DMS79 treated with DMSO at 0.1 percent for 48 hours (cell line): ENCODE measurements at regions not wholly inside any gene's neighbourhood (a gene's known extent, or its start where the extent isn't known, plus 50 kb on each side); places are given as distances from the start of the nearest gene placed in this dataset.
A peak's percentile ranks its signal among the peaks of the same experiment; 100 is the strongest.

Experiments
- DNase-seq: peaks from one replicate; lab custom pipeline; 2025; lab: John Stamatoyannopoulos, UW

- DNase-seq: no peak
These were observed 249.9 kb upstream of the TLE3 start for GRCh38 chr15:70347321-70348225.

GRCh38 chr15:70345251-70346019, 247.7 kb upstream of the TLE3 start:
- DNase-seq: no peak

- peak; percentile 35 for DNase-seq
These were observed 246.9 kb upstream of the TLE3 start for GRCh38 chr15:70344666-70345065.

- peak; percentile 46 for DNase-seq
These were observed 246.4 kb upstream of the TLE3 start for GRCh38 chr15:70343961-70344621.

- no peak for DNase-seq
These were observed 245.1 kb upstream of the TLE3 start for GRCh38 chr15:70342554-70343548.

DNA sequence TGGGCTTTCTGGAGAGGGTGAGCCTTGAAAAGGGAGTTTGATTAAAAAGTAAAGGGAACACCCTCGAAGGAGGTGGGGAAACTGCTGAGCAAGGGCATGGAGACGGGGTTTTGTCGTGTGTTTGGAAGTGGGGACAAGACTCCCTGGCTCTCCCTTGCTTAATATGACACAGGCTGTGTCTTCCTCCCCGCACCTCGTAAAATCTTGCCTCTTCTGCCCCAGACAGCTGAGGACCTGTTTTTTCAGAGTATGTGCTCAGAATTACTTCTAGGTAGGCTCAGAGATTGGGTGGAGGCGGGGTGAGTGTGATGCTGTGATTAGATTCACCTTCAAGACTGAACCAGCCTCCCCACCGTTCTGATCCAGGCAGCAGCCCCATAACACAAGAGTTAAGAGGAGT, 244.4 kb upstream of the TLE3 start:
- no peak for DNase-seq

DNA sequence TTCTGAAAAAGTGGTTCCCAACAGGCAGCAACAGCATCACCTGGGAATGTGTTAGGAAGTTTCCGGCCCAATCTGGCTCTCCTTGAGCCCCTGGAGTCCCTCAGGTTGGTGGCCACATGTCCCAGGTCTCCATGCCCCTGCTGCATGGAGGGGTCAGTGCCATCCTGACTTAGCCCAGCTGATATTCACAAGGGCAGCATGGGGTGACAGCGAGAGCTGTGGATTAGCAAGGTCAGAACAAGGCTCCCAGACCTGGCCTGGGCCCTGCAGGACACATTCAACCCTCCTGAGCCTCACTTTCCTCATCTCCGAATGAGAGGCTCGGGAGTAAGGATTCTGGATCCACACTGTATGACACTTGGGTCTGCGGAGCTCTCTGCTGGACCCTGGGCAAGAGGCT, 243.8 kb upstream of the TLE3 start:
- no peak for DNase-seq

DNA sequence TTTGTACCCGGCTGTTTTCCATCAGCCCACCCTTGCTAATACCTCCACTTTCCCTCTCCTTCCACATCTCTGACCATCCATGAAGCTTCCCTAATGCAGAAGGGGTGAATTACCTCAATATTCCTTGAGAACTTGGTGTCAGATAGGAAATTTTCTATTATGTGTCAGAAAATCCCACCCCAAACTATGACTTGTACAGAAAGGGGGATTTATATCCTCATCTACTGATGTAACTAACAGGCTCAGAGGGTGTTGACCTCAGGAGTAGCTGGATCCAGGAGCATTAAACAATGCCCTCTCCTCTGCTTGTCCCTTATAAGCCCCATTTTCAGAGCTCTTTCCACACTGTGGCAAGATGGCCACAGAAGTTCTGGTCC, 242.8 kb upstream of the TLE3 start:
- no peak for DNase-seq

GRCh38 chr15:70339571-70340493, 242.1 kb upstream of the TLE3 start:
- DNase-seq: peak; percentile 92

DNA sequence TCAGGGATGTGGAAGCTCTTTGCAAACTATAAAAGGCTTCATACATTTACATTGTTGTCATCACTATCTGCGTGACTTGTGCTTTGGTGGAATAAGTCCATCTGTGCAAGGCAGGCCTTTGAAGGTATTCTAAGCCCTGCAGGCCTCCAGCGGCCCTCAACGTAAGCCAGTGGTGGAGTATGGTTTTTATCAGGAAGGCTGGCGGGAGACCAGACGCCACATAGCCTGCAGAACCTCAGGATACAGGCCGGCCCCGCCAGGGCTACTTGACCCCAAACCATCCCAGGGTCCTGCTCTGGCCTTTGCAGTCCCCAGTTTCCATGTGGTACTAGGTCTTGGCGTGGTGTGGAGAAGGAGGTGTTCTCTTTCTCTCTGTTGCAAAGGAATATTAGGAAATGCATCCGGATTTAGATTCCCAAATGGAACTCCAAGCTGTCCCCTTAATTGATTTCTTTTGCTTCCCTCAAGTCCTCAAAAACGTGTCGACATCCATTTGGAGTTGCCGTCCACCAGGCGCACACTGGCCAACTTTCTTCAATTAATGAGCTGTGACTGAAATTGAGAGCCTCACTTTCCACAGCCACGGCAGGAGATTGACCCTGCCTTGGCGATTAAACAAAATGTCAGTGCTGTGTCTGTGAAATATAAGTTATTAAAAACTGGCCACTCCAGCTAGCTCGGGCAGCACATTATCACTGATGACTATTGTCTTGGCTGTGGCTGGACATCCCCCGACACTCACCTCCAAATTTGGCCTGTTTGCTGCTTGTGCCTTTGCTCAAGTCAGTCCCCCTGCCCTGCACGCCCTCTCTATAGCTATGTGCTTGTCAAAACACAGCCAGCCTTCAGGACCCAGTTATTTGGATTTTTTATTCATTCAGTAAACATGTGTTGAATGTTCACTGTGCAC, 239.8 kb upstream of the TLE3 start:
- no peak for DNase-seq

DNA sequence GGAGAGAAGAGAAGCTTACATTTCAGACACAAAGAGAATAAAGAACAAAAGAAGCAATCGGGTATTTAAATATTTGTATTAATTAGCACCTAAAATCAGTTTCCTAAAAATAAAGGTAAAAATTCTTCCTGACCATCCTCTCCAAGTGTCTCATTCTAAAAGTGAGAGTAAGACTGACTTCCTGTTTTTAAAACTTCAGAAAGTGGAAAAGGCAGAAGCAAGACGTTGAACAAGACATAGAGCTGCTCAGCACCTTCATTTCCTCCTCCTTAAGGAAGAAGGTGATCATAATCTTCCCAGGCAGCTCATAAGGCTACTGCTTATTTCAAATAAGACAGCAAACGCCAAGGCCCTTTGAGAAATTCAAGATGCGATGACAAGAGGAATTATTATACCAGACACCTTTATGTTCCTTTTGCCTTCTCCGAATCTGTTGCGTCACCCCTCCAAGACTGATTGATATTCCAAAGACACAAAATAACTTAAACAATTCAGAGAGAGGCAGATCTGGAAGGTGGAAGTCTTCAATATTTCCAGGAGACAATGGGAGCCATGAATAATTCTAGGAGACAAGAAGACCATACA, 238.8 kb upstream of the TLE3 start:
- no peak for DNase-seq

GRCh38 chr15:70334286-70334685, 236.6 kb upstream of the TLE3 start:
- DNase-seq: no peak

DNA sequence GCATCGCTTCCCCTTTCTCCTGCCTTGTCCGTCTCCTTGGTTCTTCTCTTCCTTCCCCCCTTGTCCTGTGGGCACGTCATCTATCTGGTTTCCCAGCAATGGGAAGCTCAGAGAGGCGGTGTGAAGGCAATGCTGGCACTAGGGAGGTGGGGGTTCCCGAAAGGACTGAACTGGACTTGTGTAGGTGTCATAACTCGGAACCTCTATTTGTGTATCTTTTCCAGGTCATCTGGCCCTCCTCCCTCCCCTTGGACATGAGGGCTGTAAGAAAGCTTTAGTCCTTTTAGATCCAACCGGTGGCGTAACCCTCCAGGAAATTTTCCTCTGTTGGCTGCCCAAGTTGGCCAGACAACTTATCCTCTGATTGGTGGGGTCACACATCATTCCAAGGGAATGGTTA, 231.5 kb upstream of the TLE3 start:
- no peak for DNase-seq

DNA sequence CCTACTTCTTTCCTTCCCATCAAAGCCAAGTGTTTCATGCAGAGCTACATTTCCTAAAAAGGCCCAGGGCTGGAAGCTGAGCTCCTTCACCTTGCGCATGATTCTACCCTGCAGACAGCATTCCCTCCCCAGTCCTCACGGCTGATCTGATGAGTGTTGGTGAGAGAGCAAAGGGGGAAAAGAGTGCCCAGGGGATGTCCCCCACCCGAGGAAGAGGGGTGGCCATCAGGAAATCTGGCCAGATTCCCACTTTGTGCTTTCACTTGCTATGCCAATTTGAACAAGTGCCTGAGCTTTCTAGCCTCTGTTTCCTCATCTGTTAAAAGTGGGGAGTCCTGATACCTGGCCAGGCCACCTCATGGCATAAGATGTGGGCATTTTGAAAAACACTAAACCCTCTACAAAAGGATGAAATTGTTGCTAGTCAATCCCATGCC, 231.0 kb upstream of the TLE3 start:
- DNase-seq: no peak

DNA sequence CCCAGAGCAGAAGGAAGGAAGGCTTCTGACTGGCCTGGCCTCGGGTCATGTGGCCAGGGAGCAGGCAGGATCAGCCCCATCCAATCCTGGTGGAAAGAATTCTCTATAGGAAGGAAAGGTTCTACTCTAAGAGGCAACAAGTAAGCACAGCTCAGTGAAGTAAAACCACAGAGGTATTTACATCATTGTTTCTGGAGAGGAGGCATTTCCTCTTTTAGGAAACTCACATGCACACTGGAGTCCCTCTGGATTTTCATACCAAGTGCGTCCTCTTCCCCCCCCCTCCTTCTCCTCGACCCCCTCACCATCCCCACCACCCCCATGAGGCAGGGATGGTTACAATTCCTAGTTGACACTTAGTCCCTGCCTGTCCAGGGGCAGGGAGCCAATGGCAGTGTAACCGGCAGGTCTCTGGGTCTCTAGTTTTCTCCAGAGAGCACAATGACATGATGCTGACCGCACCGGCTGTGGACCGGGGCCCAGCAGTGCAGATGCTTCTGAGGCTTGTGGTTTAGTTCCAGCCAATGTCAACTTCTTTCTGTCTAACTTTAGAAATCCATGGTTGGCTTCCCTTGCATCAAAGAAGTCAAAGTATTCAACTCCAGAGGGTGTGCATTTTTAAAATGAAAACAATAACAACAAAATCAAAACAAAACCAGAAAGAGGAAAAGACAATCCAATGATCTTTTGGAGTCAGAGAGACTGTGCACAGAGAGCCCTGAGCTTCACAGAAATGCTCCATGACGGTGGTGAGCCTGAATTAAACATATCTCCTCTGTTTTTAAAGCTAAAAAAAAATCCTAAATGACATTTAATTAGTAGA, 230.3 kb upstream of the TLE3 start:
- DNase-seq: no peak

- no peak for DNase-seq
These were observed 229.7 kb upstream of the TLE3 start for GRCh38 chr15:70327328-70327855.
